NCI-H510A treated with DMSO at 0.1 percent for 48 hours (cell line): ENCODE measurements at regions not wholly inside any gene's neighbourhood (a gene's known extent, or its start where the extent isn't known, plus 50 kb on each side); places are given as distances from the start of the nearest gene placed in this dataset.

ENCODE experiments used
- DNase-seq: peaks from one replicate; lab custom pipeline; 2025; lab: John Stamatoyannopoulos, UW

- DNase-seq: no peak
These were observed 270.8 kb downstream of the PTTG2 start for GRCh38 chr4:38230821-38231563.

GRCh38 chr4:38231626-38232025 lies 271.4 kb downstream of the PTTG2 start:
- no peak for DNase-seq

- DNase-seq: no peak
These were observed 272.5 kb downstream of the PTTG2 start for GRCh38 chr4:38232741-38233140.

GRCh38 chr4:38233727-38234480 lies 273.7 kb downstream of the PTTG2 start:
- DNase-seq: no peak

DNA sequence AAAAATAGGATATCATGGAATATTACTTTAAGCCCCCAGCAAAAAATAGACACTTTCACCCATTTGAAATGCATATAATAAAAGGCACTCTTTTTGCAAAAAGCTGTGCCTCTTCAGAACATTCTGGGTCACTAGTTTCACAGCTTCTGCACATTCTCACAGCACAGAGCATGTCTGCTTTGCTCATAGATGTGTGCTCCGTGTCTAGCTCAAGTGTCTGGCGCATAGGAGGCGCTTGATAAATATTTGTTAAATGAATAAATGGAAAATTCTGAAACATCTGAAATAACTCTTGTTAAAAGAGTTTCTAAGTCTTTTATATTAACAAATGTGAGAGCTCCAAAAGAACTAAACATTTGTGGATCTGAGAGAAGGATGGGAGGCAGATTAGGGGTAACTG lies 275.2 kb downstream of the PTTG2 start:
- no peak for DNase-seq

GRCh38 chr4:38236003-38236402 lies 275.8 kb downstream of the PTTG2 start:
- DNase-seq: no peak

- DNase-seq: no peak
These were observed 276.3 kb downstream of the PTTG2 start for GRCh38 chr4:38236503-38236902.

DNA sequence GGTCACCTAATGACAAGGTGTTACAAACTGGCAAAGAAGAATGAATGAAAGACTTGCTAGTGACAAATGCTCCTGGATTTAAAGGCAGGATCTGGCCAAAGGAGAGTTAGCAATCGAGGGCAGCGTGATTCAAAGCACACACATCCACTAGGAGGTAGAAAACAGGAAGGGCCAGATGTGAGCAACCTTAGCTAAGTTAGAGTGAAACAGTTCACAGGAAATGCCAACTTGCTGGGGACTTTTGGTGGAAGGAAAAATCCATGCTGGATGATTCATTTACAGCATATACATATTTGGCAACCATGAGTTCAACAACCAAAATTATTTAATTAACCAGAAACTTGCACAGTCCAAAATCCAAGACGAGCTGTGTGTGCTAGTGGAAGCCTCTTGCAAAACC lies 276.9 kb downstream of the PTTG2 start:
- no peak for DNase-seq

GRCh38 chr4:38241541-38241940 lies 281.3 kb downstream of the PTTG2 start:
- no peak for DNase-seq

DNA sequence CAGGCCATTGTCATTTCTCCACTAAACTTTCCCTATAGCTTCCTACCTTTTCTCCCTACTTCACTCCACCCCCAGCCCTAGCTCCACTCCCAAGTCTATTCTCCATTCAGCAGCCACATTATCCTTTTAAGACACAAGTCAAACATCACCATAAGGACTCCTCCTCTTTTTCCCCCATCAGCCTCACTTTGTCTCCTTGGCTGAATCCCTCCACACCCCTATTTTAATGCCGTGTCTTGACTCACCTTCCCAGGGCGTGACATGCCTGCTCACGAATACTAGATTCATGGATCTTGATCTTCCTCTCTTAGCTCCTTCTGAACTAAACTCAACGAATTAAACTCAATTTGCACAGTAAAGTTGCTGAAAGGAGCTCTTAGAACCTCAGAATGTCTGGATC lies 281.9 kb downstream of the PTTG2 start:
- DNase-seq: no peak

DNA sequence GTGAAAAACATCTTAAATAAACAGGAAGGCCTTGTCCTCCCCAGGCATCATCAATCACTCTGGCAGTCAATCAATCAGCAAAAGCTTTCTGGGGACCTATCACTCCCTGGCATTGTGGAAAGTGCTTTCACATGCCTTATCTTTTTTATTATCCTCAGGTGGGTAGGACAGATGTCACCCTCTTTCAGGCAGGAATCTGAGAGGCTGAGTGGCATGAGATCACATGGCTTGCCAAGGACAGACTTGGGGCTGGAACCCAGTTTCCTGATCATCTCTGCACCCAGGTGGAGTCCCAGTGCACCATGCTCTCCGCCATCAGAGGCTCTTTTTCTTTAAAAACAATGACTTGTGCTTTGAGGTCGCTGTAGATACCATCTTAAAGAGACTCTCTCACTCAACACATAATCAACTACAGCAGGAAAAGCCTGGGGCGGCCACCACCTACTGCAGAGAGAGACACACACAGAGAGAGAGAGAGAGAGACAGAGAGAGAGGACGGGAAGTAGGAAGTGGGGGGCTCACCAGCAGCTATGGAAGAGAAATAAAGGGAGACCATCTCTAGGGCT lies 282.7 kb downstream of the PTTG2 start:
- peak; percentile 31 for DNase-seq

DNA sequence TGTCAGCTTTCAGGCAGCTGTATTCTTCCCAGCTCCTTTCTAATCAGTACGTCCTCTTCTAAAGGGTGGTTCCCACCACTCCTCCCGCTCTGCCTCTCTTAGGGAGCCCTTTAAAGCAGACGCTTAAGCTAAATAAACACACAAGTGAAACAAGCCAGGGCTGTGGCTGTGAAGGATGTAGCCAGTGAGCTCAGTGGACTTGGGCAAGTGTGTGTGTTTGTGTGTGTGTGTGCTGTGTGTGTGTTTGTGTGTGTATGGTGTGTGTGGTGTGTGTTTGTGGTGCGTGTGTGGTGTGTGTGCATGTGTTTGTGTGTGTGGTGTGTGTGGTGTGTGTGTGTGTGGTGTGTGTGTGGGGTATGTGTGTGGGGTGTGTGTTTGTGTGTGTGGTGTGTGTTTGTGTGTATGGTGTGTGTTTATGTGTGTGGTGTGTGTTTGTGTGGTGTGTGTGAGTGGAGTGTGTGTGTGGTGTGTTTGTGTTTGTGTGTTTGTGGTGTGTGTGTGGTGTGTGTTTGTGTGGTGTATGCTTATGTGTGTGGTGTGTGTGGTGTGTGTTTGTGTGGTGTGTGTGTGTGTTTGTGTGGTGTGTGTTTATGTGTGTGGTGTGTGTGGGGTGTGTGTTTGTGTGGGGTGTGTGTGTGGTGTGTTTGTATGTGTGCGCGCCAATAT lies 283.3 kb downstream of the PTTG2 start:
- DNase-seq: peak; percentile 31

DNA sequence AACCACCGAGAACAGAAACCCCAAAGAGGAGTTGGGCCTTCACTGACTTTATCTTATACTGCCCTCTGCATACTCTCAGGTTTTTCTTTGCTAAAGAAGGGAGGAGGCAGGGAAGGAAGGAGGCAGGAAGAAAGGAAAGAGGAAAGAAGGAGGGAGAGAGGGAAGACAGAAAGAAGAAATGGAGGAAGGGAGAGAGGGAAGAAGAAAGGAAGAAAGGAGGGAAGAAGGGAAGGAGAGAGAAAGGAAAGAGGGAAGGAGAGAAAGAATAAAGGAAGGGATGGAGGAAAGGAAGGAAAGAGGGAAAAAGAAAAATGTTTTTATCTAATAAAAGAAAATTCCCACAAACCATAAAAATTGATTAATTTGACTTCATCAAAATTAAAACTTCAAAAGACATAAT lies 294.6 kb downstream of the PTTG2 start:
- no peak for DNase-seq

DNA sequence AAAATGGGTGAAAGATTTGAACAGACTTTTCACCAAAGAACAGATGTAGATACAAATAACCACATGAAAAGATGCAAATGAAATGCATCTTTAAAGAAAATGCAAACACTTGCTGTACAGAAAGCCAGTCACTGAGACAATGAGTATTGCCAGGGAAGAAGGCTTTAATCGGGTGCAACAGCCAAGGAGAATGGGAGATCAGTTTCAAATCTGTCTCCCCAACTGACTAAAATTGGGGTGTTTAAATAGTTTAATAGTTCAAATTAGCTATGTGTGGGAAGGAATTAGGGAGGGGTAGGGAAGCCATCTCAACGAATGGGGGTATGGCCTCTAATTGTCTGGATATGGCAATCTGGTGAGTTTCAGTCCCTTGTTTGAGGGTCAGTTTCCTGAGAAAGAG lies 295.4 kb downstream of the PTTG2 start:
- DNase-seq: no peak

DNA sequence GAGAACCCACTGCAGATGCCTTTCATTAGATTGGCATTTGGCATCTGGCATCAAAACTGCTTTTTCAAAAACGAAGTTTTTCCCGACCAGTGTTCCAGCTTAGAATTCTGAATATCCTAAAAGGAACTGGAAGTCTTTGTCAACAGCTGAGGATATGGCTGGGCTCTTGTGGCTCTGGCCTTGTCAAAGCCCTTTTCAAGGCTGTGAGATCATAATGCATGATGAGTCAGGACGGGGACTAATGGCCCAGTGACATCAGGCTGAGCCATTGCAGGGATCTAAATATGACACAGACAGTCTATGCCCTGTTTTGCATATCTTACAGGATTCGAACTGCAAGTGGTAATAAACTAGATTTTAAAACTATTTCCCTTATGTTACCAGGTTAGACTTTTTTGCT lies 306.4 kb downstream of the PTTG2 start:
- no peak for DNase-seq

DNA sequence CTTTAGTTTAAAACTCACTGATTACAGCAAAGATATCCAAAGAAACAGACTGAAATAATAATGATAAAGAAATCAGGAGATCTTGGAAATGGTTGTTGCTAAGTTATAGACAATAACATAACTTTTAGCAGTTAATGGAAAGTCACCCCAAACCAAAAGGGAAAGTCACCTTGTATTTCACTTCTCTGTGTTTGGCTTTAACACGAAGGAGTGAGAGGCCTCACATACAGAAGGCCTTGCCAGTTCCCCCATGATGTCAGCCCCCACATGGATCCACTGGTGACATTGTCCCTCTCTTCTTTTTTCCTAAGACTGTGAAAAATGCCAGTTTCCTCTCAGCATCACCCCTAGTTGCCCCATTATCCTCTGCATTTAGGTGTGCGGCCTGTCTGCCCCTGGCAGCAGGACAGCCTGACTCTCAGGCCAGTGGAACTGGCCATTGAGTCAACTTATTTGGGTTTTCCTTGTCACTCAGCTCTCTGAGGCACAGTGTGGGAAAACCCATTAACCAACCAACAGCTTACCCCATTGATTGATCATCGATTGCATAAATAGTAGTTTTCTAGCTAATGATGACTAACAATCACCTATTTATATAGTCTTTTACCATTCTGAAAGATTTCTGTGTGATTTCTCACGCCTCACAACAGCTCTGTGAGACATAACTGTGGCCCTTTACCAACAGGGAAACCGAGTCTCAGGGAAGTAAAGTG lies 308.1 kb downstream of the PTTG2 start:
- DNase-seq: no peak

DNA sequence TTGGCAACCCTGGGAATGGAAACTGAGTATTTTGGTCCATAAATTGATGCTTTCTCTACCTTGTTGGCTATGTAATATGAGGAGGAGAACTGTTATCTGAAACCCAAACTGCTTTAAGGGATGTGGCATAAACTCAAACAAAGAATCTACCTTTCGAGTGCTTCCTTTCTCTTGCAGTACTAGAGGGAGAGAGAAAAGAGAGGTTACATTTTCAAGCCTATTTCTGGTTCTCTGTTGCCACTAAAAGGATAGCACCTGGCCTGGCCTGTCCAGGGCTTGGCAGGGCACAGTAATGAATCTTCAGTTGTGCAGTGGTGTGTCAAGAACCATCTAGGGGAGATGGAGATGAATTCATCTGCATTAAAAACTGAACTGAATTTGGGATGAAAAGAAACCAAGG lies 308.6 kb downstream of the PTTG2 start:
- peak; percentile 51 for DNase-seq

DNA sequence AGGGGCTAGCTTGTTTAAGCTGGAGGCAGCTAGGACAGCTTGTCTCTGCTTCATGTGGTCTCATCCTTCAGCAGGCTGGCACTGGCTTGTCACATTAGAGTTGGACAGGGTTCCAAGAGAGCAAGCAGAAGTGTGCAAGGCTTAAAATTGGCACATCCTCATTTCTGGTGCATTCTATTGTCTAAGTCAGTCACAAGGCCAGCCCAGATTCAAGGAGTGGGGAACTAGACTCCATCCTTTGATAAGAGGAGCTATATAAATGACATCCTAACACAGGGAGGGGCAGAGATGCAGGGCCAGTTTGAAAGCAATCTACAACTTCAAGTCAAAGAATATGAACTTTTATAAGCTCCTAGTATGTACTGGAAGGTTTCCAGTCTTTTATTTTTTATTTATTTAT lies 313.2 kb downstream of the PTTG2 start:
- no peak for DNase-seq

DNA sequence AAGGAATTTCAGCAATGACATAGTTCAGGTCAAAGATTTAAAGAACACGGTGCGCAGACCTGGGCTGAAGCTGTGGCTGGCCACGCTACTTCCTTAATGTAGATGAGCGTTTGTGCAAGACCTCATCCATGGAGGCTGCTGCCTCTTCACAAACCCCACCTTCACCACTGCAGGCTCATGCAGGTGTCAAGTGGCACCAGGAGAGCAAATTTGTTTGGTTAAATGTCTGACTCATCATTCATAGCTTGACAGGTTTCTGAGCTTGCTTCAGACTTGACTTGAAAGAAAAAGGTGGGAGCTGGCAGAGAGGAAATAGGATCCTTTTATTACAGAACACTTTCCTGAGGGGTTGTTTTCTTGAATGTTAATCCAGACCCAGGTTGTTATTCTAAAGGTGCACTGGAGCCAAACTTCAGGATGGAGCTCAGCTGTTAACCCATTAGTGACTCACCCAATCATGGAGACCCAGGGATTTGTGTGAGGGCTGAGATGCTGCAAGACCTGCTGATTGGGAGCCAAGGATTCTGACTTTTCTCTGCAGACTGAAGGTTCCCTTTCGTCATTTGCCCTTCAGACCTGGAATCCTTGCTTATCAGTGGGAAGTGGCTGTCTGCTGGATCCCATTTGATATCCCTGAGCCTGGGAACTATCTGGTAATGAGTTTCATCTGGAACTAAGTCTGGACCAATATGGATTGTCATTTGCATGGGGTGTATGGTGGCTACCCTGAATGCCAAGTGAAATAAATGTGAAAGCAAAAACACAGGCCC lies 315.3 kb downstream of the PTTG2 start:
- peak; percentile 84 for DNase-seq

DNA sequence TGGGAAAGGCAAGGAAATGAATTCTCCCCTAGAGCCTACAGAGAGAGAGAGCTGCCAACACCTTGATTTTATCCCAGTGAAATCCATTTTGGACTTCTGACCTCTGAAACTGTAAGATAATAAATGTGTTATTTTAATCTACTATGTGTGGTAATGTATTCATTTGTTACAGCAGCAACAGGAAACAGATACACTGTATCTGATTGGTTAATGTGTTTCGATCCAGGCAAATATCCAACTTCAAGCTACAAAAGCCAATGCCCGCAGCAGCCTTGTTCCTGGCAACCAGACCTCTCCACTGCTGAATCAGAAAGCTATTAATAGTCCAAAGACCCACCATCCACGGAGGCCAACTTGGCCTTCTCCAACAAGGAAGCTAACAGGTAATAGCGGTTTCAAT lies 318.1 kb downstream of the PTTG2 start:
- DNase-seq: no peak

GRCh38 chr4:38279077-38279476 lies 318.9 kb downstream of the PTTG2 start:
- DNase-seq: no peak
